ENCODE measurements at regions not wholly inside any gene's neighbourhood (a gene's known extent, or its start where the extent isn't known, plus 50 kb on each side); places are given as distances from the start of the nearest gene placed in this dataset.

DNA sequence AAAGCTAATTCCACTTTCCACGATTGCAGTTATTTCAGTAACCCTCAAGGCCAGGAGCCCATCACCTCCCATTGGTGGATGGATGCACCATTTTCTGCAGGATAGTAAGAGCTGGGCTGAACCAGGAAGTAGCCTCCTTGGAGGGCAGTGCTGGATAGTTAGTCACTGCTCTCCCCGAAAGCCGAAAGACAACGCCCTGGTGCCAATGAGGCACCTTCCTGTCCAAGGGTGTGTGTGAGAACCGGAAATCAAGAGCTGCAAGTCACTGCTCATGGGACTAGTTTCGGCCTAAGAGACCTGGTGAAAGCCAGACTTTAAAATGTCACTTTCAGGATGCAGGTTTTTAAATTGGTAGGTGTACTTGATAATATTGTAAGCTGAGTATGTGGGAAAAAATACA lies 203.8 kb upstream of the HS3ST1 start:
- no peaks in the 10 kb centered on the region for H3K4me1 ChIP-seq
- intact Hi-C loops (cut with DNase I; ENCODE audit: low total_unique reads) = no loop called here
- no peaks in the 10 kb centered on the region for H3K36me3 ChIP-seq
- no peak for TF ChIP-seq CTCF (IDR thresholded peaks at IDR 0.05)
- TF ChIP-seq POLR2A (IDR thresholded peaks at IDR 0.05) = no peak
- TF ChIP-seq POLR2AphosphoS5 (IDR thresholded peaks at IDR 0.05) = no peak
- H3K27ac ChIP-seq = no peak overlapping the region
- no peaks in the 10 kb centered on the region for H3K9me3 ChIP-seq
- DNase-seq (ENCODE audit: low spot score in 2 of 2) = no peak
- no peaks in the 10 kb centered on the region for H3K27me3 ChIP-seq
- no peak overlapping the region for H3K4me3 ChIP-seq

GRCh38 chr4:11632025-11632424 lies 203.3 kb upstream of the HS3ST1 start:
- intact Hi-C loops (cut with DNase I; ENCODE audit: low total_unique reads) = no loop called here
- H3K4me3 ChIP-seq = no peak overlapping the region
- no peaks in the 10 kb centered on the region for H3K9me3 ChIP-seq
- H3K27ac ChIP-seq = no peak overlapping the region
- TF ChIP-seq POLR2AphosphoS5 (IDR thresholded peaks at IDR 0.05) (no peak), POLR2A (IDR thresholded peaks at IDR 0.05) (no peak), CTCF (IDR thresholded peaks at IDR 0.05) (no peak)
- no peak for DNase-seq (ENCODE audit: low spot score in 2 of 2)
- no peaks in the 10 kb centered on the region for H3K36me3 ChIP-seq
- H3K4me1 ChIP-seq = no peaks in the 10 kb centered on the region
- no peaks in the 10 kb centered on the region for H3K27me3 ChIP-seq

GRCh38 chr4:11631416-11631815 lies 202.7 kb upstream of the HS3ST1 start:
- H3K4me1 ChIP-seq = no peaks in the 10 kb centered on the region
- TF ChIP-seq POLR2A (IDR thresholded peaks at IDR 0.05) (no peak), POLR2AphosphoS5 (IDR thresholded peaks at IDR 0.05) (no peak), CTCF (IDR thresholded peaks at IDR 0.05) (no peak)
- intact Hi-C loops (cut with DNase I; ENCODE audit: low total_unique reads) = no loop called here
- H3K27ac ChIP-seq = no peak overlapping the region
- no peaks in the 10 kb centered on the region for H3K36me3 ChIP-seq
- no peaks in the 10 kb centered on the region for H3K9me3 ChIP-seq
- H3K4me3 ChIP-seq = no peak overlapping the region
- no peak for DNase-seq (ENCODE audit: low spot score in 2 of 2)
- H3K27me3 ChIP-seq = no peaks in the 10 kb centered on the region

GRCh38 chr4:11628093-11628725 lies 199.5 kb upstream of the HS3ST1 start:
- DNase-seq (ENCODE audit: low spot score in 2 of 2) = no peak

GRCh38 chr4:11626066-11626465 lies 197.4 kb upstream of the HS3ST1 start:
- H3K4me1 ChIP-seq = no peaks in the 10 kb centered on the region
- DNase-seq (ENCODE audit: low spot score in 2 of 2) = no peak
- H3K36me3 ChIP-seq = no peaks in the 10 kb centered on the region
- no peaks in the 10 kb centered on the region for H3K27me3 ChIP-seq
- H3K27ac ChIP-seq = no peak overlapping the region
- intact Hi-C loops (cut with DNase I; ENCODE audit: low total_unique reads) = no loop called here
- H3K9me3 ChIP-seq = no peaks in the 10 kb centered on the region
- no peak overlapping the region for H3K4me3 ChIP-seq
- TF ChIP-seq CTCF (IDR thresholded peaks at IDR 0.05) (no peak), POLR2AphosphoS5 (IDR thresholded peaks at IDR 0.05) (no peak), POLR2A (IDR thresholded peaks at IDR 0.05) (no peak)

More at GRCh38 chr4:11628093-11628725, 199.5 kb upstream of the HS3ST1 start:
- TF ChIP-seq POLR2A (IDR thresholded peaks at IDR 0.05) (no peak), POLR2AphosphoS5 (IDR thresholded peaks at IDR 0.05) (no peak), CTCF (IDR thresholded peaks at IDR 0.05) (no peak)
- H3K4me3 ChIP-seq = no peak overlapping the region
- H3K4me1 ChIP-seq = no peaks in the 10 kb centered on the region
- H3K9me3 ChIP-seq = no peaks in the 10 kb centered on the region
- H3K36me3 ChIP-seq = no peaks in the 10 kb centered on the region
- intact Hi-C loops (cut with DNase I; ENCODE audit: low total_unique reads) = no loop called here
- H3K27me3 ChIP-seq = no peaks in the 10 kb centered on the region
- no peak overlapping the region for H3K27ac ChIP-seq
